H9 (cell line): ENCODE measurements at regions not wholly inside any gene's neighbourhood (a gene's known extent, or its start where the extent isn't known, plus 50 kb on each side); places are given as distances from the start of the nearest gene placed in this dataset.

Experiments used
- DNase-seq: peaks from one replicate; pipeline ENCODE4 v3.0.0-alpha.2; 2017
- H2AFZ ChIP-seq: one replicate; pipeline ENCODE4 v1.6.1; 2013; ENCODE audit warnings: mild to moderate bottlenecking, low read length, control low read depth, moderate library complexity
- H2AK5ac ChIP-seq: 2 replicates; pipeline ENCODE4 v1.6.1; 2013; ENCODE audit warnings: low read length, control low read depth, mixed read lengths; ENCODE audit not compliant: insufficient read length
- H2BK120ac ChIP-seq: one replicate; pipeline ENCODE4 v1.6.1; 2013; ENCODE audit warnings: low read depth, mild to moderate bottlenecking, low read length, control low read depth, inconsistent platforms; ENCODE audit not compliant: poor library complexity, severe bottlenecking
- H2BK12ac ChIP-seq: 2 replicates; pipeline ENCODE4 v1.6.1; 2013; ENCODE audit warnings: low read length, control low read depth, mixed read lengths, low read depth; ENCODE audit not compliant: insufficient read length
- H2BK15ac ChIP-seq: 2 replicates; pipeline ENCODE4 v1.6.1; 2013; ENCODE audit warnings: low read depth, low read length, control low read depth
- H2BK20ac ChIP-seq: one replicate; pipeline ENCODE4 v1.6.1; 2013; ENCODE audit warnings: low read depth, mild to moderate bottlenecking, low read length, control low read depth, inconsistent platforms; ENCODE audit not compliant: poor library complexity, severe bottlenecking
- H2BK5ac ChIP-seq: 2 replicates; pipeline ENCODE4 v1.6.1; 2013; ENCODE audit warnings: low read length, control low read depth, mixed read lengths; ENCODE audit not compliant: insufficient read length
- H3K14ac ChIP-seq: 2 replicates; pipeline ENCODE4 v1.6.1; 2013; ENCODE audit warnings: low read length, control low read depth; ENCODE audit not compliant: insufficient read depth
- H3K18ac ChIP-seq: 2 replicates; pipeline ENCODE4 v1.6.1; 2013; ENCODE audit warnings: low read depth, mild to moderate bottlenecking, mixed read lengths, low read length, control low read depth; ENCODE audit not compliant: insufficient read length
- H3K23ac ChIP-seq: 2 replicates; pipeline ENCODE4 v1.6.1; 2013; ENCODE audit warnings: low read length, control low read depth, mixed read lengths, low read depth; ENCODE audit not compliant: insufficient read length
- H3K23me2 ChIP-seq: 2 replicates; pipeline ENCODE4 v1.6.1; 2013; ENCODE audit warnings: low read depth, mild to moderate bottlenecking, mixed read lengths, low read length, control low read depth; ENCODE audit not compliant: insufficient read length, poor library complexity, severe bottlenecking
- H3K27ac ChIP-seq: 2 replicates; pipeline ENCODE4 v1.5.1; 2013; ENCODE audit warnings: low read length, control low read depth, mixed read lengths, low read depth; ENCODE audit not compliant: insufficient read length
- H3K27me3 ChIP-seq: 2 replicates; pipeline ENCODE4 v1.6.1; 2013; ENCODE audit warnings: low read length, control low read depth, inconsistent platforms; ENCODE audit not compliant: insufficient read depth
- H3K4ac ChIP-seq: 2 replicates; pipeline ENCODE4 v1.6.1; 2013; ENCODE audit warnings: low read depth, mild to moderate bottlenecking, control low read depth, inconsistent platforms, low read length, moderate library complexity
- H3K4me1 ChIP-seq: 2 replicates; pipeline ENCODE4 v1.6.1; 2013; ENCODE audit warnings: low read length, control low read depth, inconsistent platforms; ENCODE audit not compliant: insufficient read depth
- H3K4me2 ChIP-seq: 2 replicates; pipeline ENCODE4 v1.6.1; 2013; ENCODE audit warnings: low read length, control low read depth, mixed read lengths; ENCODE audit not compliant: insufficient read length, insufficient read depth
- H3K56ac ChIP-seq: 2 replicates; pipeline ENCODE4 v1.6.1; 2013; ENCODE audit warnings: low read depth, mild to moderate bottlenecking, mixed read lengths, low read length, control low read depth; ENCODE audit not compliant: insufficient read length
- H3K79me1 ChIP-seq: 2 replicates; pipeline ENCODE4 v1.6.1; 2013; ENCODE audit warnings: low read depth, mild to moderate bottlenecking, moderate library complexity, low read length, control low read depth, inconsistent platforms; ENCODE audit not compliant: insufficient read depth, poor library complexity, severe bottlenecking
- H3K79me2 ChIP-seq: 2 replicates; pipeline ENCODE4 v1.6.1; 2013; ENCODE audit warnings: low read length, control low read depth, inconsistent platforms; ENCODE audit not compliant: insufficient read depth
- H3K9ac ChIP-seq: 2 replicates; pipeline ENCODE4 v1.6.1; 2013; ENCODE audit warnings: low read length, control low read depth, mixed read lengths; ENCODE audit not compliant: insufficient read length; ENCODE audit errors: extremely low read depth
- H3K9me3 ChIP-seq: one replicate; pipeline ENCODE4 v1.6.1; 2013; ENCODE audit warnings: low read depth, low read length, inconsistent platforms; ENCODE audit not compliant: control insufficient read depth
- H3T11ph ChIP-seq: one replicate; pipeline ENCODE4 v1.6.1; 2013; ENCODE audit warnings: mild to moderate bottlenecking, low read length, control low read depth, inconsistent platforms
- H4K20me1 ChIP-seq: one replicate; pipeline ENCODE4 v1.6.1; 2013; ENCODE audit not compliant: control insufficient read depth, insufficient read length, insufficient read depth
- H4K5ac ChIP-seq: 2 replicates; pipeline ENCODE4 v1.6.1; 2013; ENCODE audit warnings: low read depth, mild to moderate bottlenecking, mixed read lengths, low read length, control low read depth; ENCODE audit not compliant: insufficient read length
- H4K8ac ChIP-seq: replicated peaks from 2 replicates; pipeline ENCODE4 v1.6.1; 2013; ENCODE audit warnings: low read length, control low read depth, mixed read lengths, low read depth; ENCODE audit not compliant: insufficient read length
- H4K91ac ChIP-seq: 2 replicates; pipeline ENCODE4 v1.6.1; 2013; ENCODE audit warnings: low read depth, mild to moderate bottlenecking, moderate library complexity, mixed read lengths, low read length, control low read depth; ENCODE audit not compliant: insufficient read length
- H3K27ac Mint-ChIP-seq, 3 experiments: 2 replicates in 2 of 3; 3 replicates in 1 of 3; pipeline ENCODE4 v1.8.0; 2020 to 2021; ENCODE audit warnings: mixed read lengths in 3 of 3, mild to moderate bottlenecking in 1 of 3, moderate library complexity in 1 of 3
- H3K27me3 Mint-ChIP-seq: 2 replicates; pipeline ENCODE4 v1.8.0; 2021; ENCODE audit warnings: low read depth, mild to moderate bottlenecking, moderate library complexity, mixed read lengths
- H3K36me3 Mint-ChIP-seq, 3 experiments: 2 replicates in 2 of 3; 3 replicates in 1 of 3; pipeline ENCODE4 v1.8.0; 2020 to 2021; ENCODE audit warnings: low read depth in 3 of 3, mixed read lengths in 3 of 3; ENCODE audit not compliant: insufficient read depth in 1 of 3
- H3K4me1 Mint-ChIP-seq, 2 experiments: 2 replicates each; pipeline ENCODE4 v1.8.0; 2020; ENCODE audit warnings: mixed read lengths in 2 of 2
- H3K4me3 Mint-ChIP-seq, 2 experiments: 2 replicates in 1 of 2; 3 replicates in 1 of 2; pipeline ENCODE4 v1.8.0; 2020 to 2021; ENCODE audit warnings: mild to moderate bottlenecking in 2 of 2, mixed read lengths in 2 of 2, moderate library complexity in 1 of 2
- H3K9me3 Mint-ChIP-seq, 2 experiments: 2 replicates in 1 of 2; 3 replicates in 1 of 2; pipeline ENCODE4 v1.8.0; 2020; ENCODE audit warnings: mild to moderate bottlenecking in 2 of 2, mixed read lengths in 2 of 2, moderate library complexity in 1 of 2
- CTCF ChIP-seq: fragments of 200-600 bp; sonication (generic); conservative IDR thresholded peaks from 3 replicates; pipeline ENCODE4 v1.8.0; 2021; ENCODE audit warnings: antibody characterized with exemption, mild to moderate bottlenecking
- WGBS: extraction: QIAGEN DNeasy Blood & Tissue Kit; methylation state at CpG from one replicate; pipeline ENCODE4 v1.1.7; 2013; ENCODE audit warnings: missing lambda C conversion rate, low lambda C conversion rate, mixed read lengths; ENCODE audit not compliant: insufficient read length; ENCODE audit errors: extremely low coverage; 5-methylcytosine and 5-hydroxymethylcytosine counted together

GRCh38 chr12:42030588-42030987, 114.1 kb downstream of the GXYLT1 start:
- DNase-seq = no peak
- WGBS = no CpG with 5 or more reads among the region's 6 CpGs
- Histone ChIP-seq H3K23ac (no peak overlapping the region), H4K91ac (no peak overlapping the region), H2AFZ (no peak overlapping the region), H3K27ac (no peak overlapping the region), H3K4me2 (no peak overlapping the region), H3K4ac (no peak overlapping the region), H3K18ac (no peak overlapping the region), H2BK15ac (no peak overlapping the region), H2AK5ac (no peak overlapping the region), H3K23me2 (no peaks in the 10 kb centered on the region), H2BK120ac (no peak overlapping the region), H4K20me1 (no peaks in the 10 kb centered on the region), H3K27me3 (no peaks in the 10 kb centered on the region), H4K5ac (no peak overlapping the region), H2BK5ac (no peak overlapping the region), H3K9ac (no peak overlapping the region), H2BK12ac (no peak overlapping the region), H4K8ac (no peak overlapping the region), H3K79me1 (no peaks in the 10 kb centered on the region), H3K9me3 (no peaks in the 10 kb centered on the region), H3K4me1 (no peaks in the 10 kb centered on the region), H3K79me2 (no peaks in the 10 kb centered on the region), H3K14ac (no peak overlapping the region), H3K56ac (no peak overlapping the region), H2BK20ac (no peak overlapping the region), H3T11ph (no peak overlapping the region)
- Mint-ChIP-seq H3K9me3 (no peaks in the 10 kb centered on the region), H3K4me3 (no peak overlapping the region), H3K27me3 (no peaks in the 10 kb centered on the region; the same call in 1 of the 2 replicates), H3K27ac (no peak overlapping the region), H3K4me1 (no peaks in the 10 kb centered on the region), H3K36me3 (no peaks in the 10 kb centered on the region; a peak in 1 of 7 replicates)
- TF ChIP-seq CTCF = no peak
